OCI-LY1 (cell line): ENCODE measurements at regions not wholly inside any gene's neighbourhood (a gene's known extent, or its start where the extent isn't known, plus 50 kb on each side); places are given as distances from the start of the nearest gene placed in this dataset.

Source experiments
- H2AFZ ChIP-seq: fragments of 200-600 bp; sonication (generic), shearing (Covaris generic); 2 replicates; pipeline ENCODE4 v1.6.0; 2014; ENCODE audit warnings: antibody characterized with exemption, mild to moderate bottlenecking, low read length
- H3F3A ChIP-seq: fragments of 200-600 bp; sonication (generic), shearing (Covaris generic); 2 replicates; pipeline ENCODE4 v1.6.0; 2014; ENCODE audit warnings: mild to moderate bottlenecking, antibody characterized with exemption, low read length, moderate library complexity; ENCODE audit not compliant: insufficient read depth
- H3K27ac ChIP-seq: fragments of 200-600 bp; sonication (generic); 2 replicates; pipeline ENCODE4 v1.5.1; 2014; ENCODE audit warnings: low read length, mixed run types, mild to moderate bottlenecking, low read depth; ENCODE audit not compliant: poor library complexity, severe bottlenecking
- H3K27me3 ChIP-seq: fragments of 200-600 bp; sonication (generic); 2 replicates; pipeline ENCODE4 v1.6.0; 2014; ENCODE audit warnings: antibody characterized with exemption, mild to moderate bottlenecking, low read length, moderate library complexity; ENCODE audit not compliant: insufficient read depth
- H3K36me3 ChIP-seq: fragments of 200-600 bp; sonication (generic); 2 replicates; pipeline ENCODE4 v1.6.1; 2014; ENCODE audit warnings: mild to moderate bottlenecking, antibody characterized with exemption, low read length, moderate library complexity, mixed read lengths; ENCODE audit not compliant: insufficient read depth
- H3K4me1 ChIP-seq: fragments of 200-600 bp; sonication (generic); 2 replicates; pipeline ENCODE4 v1.5.1; 2014; ENCODE audit warnings: mild to moderate bottlenecking, low read length, moderate library complexity; ENCODE audit not compliant: insufficient read depth, severe bottlenecking
- H3K4me2 ChIP-seq: fragments of 200-600 bp; sonication (generic), shearing (Covaris generic); 2 replicates; pipeline ENCODE4 v1.6.1; 2014; ENCODE audit warnings: low read length
- H3K4me3 ChIP-seq: fragments of 200-600 bp; sonication (generic); 2 replicates; pipeline ENCODE4 v1.5.1; 2014; ENCODE audit warnings: low read length, low read depth, mild to moderate bottlenecking, mixed read lengths; ENCODE audit not compliant: poor library complexity, severe bottlenecking
- H3K79me2 ChIP-seq: fragments of 200-600 bp; shearing (Covaris generic); 2 replicates; pipeline ENCODE4 v1.6.1; 2016; ENCODE audit warnings: mixed run types, low read length, mixed read lengths; ENCODE audit not compliant: insufficient read depth
- H3K9ac ChIP-seq: fragments of 200-600 bp; sonication (generic), shearing (Covaris generic); 2 replicates; pipeline ENCODE4 v1.6.1; 2014; ENCODE audit warnings: mild to moderate bottlenecking, low read length, mixed read lengths
- H3K9me2 ChIP-seq: fragments of 200-600 bp; sonication (generic), shearing (Covaris generic); 2 replicates; pipeline ENCODE4 v1.6.1; 2014; ENCODE audit warnings: low read depth, mild to moderate bottlenecking, low read length, mixed read lengths
- H3K9me3 ChIP-seq: fragments of 200-600 bp; shearing (Covaris generic); 2 replicates; pipeline ENCODE4 v1.6.1; 2014; ENCODE audit warnings: low read length, mixed read lengths
- H4K20me1 ChIP-seq: fragments of 200-600 bp; sonication (generic), shearing (Covaris generic); 2 replicates; pipeline ENCODE4 v1.6.0; 2016; ENCODE audit warnings: mild to moderate bottlenecking, low read length; ENCODE audit not compliant: insufficient read depth
- CTCF ChIP-seq: fragments of 200-600 bp; sonication (generic), shearing (Covaris generic); IDR thresholded peaks from 2 replicates; pipeline ENCODE4 v1.5.1; 2017; ENCODE audit warnings: mild to moderate bottlenecking, antibody characterized with exemption, low read length, moderate library complexity, mixed read lengths
- EZH2 ChIP-seq: fragments of 200-600 bp; sonication (generic), shearing (Covaris generic); IDR thresholded peaks from 2 replicates; pipeline ENCODE4 v1.8.0; 2017; ENCODE audit warnings: borderline replicate concordance, mixed run types, mild to moderate bottlenecking, antibody characterized with exemption, low read length, moderate library complexity, mixed read lengths

DNA sequence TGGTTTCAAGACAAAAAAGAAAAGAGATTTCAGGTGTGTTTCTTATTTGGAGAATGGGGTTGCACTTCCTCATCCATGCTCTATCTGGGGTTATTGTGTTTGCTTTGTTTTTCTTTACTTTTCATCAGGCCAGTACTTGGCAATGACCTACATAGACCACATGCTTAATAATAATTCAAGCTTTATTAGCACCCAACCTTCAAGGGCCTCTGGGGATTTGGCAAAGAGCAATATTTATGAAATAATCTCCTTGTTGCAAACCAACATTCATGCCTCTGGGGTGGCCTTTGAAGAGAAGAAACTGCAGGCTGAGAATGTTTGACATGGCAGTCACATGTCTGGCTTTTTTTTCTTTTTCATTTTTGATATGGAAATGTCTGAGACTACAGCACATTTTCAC is 68.2 kb upstream of the SNRK start:
- H3K4me2 ChIP-seq = no peak overlapping the region
- H3K36me3 ChIP-seq = no peaks in the 10 kb centered on the region
- no peak overlapping the region for H2AFZ ChIP-seq
- H3K27me3 ChIP-seq = no peaks in the 10 kb centered on the region
- no peaks in the 10 kb centered on the region for H3F3A ChIP-seq
- no peak for TF ChIP-seq EZH2
- TF ChIP-seq CTCF = no peak
- no peak overlapping the region for H3K9ac ChIP-seq
- no peaks in the 10 kb centered on the region for H3K4me1 ChIP-seq
- no peak overlapping the region for H3K27ac ChIP-seq
- no peaks in the 10 kb centered on the region for H4K20me1 ChIP-seq
- no peaks in the 10 kb centered on the region for H3K9me3 ChIP-seq
- no peaks in the 10 kb centered on the region for H3K9me2 ChIP-seq
- H3K4me3 ChIP-seq = no peak overlapping the region
- H3K79me2 ChIP-seq = no peaks in the 10 kb centered on the region

DNA sequence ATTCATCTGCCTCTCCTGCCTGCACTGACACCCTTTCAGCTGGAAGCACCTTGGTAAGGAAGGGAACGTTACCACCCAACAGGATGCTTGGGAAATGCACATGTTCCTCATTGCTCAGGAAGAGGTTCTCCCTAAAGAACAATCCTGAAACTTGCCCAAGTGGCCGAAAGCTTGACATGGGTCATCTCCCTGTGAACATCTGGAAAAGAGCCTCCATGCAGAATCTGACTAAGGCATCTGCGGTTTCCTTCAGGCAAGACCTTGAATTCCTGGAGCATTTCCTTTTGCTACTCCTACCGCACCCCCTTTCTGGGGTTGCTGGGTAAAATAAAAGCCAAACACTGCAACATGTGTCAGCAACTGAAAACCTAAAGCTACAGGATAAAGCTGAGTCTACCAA is 68.7 kb upstream of the SNRK start:
- Histone ChIP-seq H2AFZ (no peak overlapping the region), H3K27me3 (no peaks in the 10 kb centered on the region), H3K36me3 (no peaks in the 10 kb centered on the region), H3F3A (no peaks in the 10 kb centered on the region), H3K9me2 (no peaks in the 10 kb centered on the region), H4K20me1 (no peaks in the 10 kb centered on the region), H3K79me2 (no peaks in the 10 kb centered on the region), H3K4me2 (no peak overlapping the region), H3K9me3 (no peaks in the 10 kb centered on the region), H3K9ac (no peak overlapping the region), H3K27ac (no peak overlapping the region), H3K4me3 (no peak overlapping the region), H3K4me1 (no peaks in the 10 kb centered on the region)
- no peak for TF ChIP-seq CTCF
- no peak for TF ChIP-seq EZH2

- Histone ChIP-seq H3K4me2 (no peak overlapping the region), H3K79me2 (no peaks in the 10 kb centered on the region), H3K4me3 (no peak overlapping the region), H3K36me3 (no peaks in the 10 kb centered on the region), H2AFZ (no peak overlapping the region), H3K9me2 (no peaks in the 10 kb centered on the region), H3K9ac (no peak overlapping the region), H3K27ac (no peak overlapping the region), H3K4me1 (no peaks in the 10 kb centered on the region), H3K27me3 (no peaks in the 10 kb centered on the region), H3K9me3 (no peaks in the 10 kb centered on the region), H4K20me1 (no peaks in the 10 kb centered on the region), H3F3A (no peaks in the 10 kb centered on the region)
- TF ChIP-seq CTCF (no peak), EZH2 (no peak)
Observed at GRCh38 chr3:43217206-43217605, 69.1 kb upstream of the SNRK start.
